Ammon's horn (tissue), 1 donor: ENCODE measurements at regions not wholly inside any gene's neighbourhood (a gene's known extent, or its start where the extent isn't known, plus 50 kb on each side); places are given as distances from the start of the nearest gene placed in this dataset.

ENCODE experiments used
- DNase-seq: peaks from one replicate; pipeline ENCODE4 v3.0.0-alpha.2; 2016; ENCODE audit warnings: low spot score

DNA sequence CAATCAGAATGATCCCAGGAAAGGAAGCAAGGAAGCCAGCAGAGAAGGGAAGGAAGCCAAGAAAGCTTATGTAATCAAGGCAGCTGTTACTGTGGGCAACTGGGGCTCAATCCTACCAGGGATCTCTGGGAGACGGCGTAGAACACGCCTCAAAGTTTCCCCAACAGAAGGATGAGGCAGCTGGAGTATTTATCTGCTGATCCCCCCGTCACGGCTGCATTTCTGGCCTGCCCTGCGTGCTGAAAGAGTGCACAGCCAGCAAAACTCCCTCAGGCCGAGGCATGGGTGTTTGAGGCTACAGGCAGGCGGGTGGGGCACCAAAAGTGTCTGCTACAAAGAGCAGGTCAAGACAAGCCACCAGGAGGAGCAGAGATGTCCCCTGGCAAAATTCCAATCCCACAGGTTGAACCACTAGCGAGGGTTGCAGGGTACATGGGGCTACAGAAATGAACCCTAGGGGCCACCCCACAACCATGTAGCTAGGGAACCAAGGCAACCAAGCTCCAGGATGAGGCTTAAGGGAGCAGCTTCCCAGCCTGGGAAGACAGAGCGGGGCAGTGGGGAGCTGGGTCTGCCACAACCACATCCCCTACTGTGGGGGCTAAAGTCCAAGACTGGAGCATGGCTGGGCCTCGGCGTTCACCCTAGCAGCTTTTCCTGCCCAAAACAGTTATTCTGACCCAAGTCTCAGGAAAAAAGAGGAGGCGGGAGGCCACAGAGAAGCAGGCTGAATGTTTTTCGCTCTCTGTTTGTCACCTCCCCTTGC lies 113.4 kb downstream of the BCOR start:
- DNase-seq = peak; percentile 13

DNA sequence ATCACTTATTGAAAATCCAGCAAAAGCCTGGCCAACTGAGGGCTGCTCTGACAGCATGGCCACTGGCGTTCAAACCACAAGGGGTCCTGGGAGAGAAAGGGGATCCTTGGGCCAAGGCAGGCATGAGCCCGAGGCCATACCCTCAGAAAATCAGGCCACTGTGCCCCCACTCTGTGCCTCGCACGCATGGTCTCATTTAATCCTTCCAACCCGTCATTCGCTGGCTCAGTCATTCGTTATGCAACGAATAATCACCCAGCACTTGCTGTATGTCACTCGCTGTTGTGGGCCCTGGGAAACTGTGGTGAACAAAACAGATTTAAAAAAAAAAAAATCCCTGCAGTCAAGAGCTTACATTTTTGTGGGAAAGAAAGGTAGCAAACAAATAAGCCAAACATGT lies 112.7 kb downstream of the BCOR start:
- no peak for DNase-seq

DNA sequence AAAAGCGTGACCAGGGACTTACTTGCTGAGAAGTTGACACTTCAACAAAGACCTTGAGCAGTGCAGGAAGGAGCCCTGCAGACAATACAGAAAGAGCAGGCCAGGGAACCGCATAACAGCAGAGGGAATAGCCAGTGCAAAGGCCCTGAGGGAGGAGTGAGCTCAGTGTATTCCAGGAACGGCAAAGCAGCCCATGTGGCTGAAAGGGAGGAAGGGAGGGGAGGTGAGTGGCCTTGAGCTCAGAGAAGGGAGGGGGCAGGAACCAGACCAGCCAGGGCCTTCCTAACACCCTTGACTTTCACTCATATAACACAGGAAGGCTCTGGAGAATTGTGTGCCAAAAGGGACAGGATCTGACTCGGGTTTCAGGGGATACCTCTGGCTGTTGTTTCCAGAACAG lies 112.2 kb downstream of the BCOR start:
- no peak for DNase-seq

DNA sequence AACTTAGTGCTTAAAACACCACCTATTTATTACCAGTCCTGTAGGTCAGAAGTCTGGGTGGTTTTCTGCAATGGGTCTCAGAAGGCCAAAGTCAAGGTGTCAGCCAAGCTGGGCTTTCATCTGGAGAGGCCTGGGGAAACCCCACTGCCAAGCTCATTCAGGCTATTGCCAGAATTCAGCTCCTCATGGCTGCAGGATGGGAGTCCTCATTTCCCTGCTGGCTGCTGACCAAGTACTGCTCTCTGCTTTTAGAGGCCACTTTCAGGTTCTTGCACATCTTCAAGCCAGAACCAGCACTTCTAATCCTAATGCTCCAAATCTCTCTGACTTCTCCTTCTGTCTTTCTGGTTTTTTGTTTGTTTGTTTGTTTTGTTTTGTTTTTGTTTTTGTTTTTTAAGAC lies 109.3 kb downstream of the BCOR start:
- DNase-seq = no peak

DNA sequence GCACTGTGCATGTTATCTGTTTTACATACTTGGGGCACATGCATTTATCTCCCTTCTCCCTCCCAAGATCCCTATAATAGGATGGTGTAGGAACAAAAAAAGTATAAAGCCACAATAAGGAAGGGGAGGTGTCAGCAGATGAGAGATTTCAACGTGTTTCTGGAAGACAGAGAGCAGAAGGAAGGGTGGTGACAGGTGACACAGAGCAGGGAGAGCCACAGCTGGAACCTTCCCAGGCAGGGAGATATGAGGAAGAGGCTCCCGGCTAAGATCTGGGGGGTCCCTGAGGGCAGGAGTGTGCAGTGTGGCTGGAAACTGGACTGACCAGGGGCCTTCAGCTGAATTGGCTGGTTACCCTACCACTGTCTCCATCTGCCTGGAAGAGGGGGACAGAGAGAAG lies 107.4 kb downstream of the BCOR start:
- DNase-seq = no peak

DNA sequence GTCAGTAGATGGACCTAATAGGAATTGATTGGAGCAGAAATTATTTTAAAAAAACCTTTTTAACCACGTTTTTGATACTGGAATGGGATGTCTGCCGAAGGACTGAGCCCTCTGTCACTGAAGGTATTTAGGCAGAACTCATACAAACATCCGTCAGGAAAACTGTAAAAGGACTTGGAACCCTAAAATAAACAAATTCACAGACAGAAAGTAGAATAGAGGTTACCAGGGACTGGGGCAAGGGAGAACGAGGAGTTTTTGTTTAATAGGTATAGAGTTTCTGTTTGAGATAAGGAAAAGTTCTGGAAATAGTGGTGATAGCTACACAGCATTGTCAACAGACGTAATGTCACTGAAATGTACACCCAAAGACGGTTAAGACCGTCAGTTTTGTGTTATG lies 105.5 kb downstream of the BCOR start:
- DNase-seq = no peak

DNA sequence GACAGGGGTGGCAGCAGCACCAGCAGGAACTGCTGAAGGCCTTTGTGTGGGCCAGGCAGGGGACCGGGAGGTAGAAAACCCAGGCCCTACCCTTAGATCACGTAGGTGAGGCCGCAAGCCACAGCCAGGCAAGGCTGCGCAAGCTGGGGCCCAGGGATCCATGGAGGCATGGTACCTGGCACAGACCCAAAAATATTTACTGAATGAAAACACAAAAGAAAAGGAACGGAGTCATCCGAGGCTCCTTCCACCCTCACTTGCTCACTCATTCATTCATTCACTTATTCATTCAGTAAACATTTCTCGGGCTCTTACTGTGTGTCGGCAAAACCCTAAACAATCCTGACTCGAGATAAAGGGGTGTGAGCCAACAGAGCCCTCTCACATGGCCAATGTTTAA lies 102.3 kb downstream of the BCOR start:
- no peak for DNase-seq

DNA sequence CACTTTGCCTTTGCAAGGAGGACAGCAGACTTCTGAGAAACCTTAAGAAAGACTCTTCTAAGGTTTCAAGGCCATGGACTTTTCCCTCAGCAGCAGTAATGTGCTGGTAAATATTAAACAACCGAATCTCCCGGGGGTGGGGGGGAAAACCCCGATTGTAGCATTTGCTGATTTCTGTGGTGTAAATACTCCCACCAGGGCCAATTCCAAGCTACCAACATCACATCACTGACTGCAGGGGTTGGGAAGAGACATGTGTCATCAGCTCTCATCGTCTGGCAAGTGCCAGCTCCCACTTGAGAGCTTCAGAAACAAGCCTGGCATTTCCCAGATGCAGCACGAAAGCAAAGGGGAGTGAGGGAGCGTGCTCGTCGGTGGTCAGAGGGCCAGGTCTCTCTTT lies 101.2 kb downstream of the BCOR start:
- DNase-seq = no peak

DNA sequence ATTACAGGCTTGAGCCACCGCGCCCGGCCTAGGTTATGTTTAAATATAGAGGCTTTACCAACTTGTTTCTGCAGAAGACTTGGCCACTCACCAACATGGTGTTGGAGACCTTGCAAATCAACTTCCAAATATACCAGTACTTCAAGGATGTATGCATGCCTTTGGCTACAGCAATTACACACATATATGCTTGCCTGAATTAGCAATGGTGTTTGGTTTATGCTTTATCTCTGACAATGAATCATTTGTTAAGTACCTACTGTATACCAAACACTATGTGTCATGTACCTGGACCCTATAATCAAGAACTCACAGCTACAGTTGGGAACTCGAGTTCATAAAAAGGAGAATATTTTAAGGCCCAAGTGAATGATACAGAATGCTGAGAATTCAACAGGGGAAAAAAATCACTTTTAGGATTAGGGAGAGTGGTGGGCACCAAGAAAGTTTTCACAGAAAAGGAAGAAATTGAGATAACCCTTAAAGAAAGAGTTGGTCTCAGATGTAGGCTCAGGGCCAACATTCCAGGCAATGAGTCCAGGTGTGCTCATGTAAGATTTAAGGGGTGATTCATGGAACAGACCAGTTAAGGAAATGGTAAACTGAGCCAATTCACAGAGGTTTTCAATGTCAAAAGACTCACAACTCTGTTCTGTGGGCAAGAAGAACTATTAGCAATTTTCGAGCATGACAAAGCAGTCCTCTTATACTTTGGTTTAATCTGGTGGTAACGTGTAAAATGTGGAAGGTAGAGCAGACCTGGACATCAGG lies 98.9 kb downstream of the BCOR start:
- DNase-seq = no peak
